GM21825 (cell line): ENCODE measurements at regions not wholly inside any gene's neighbourhood (a gene's known extent, or its start where the extent isn't known, plus 50 kb on each side); places are given as distances from the start of the nearest gene placed in this dataset.

Experiments
- ATAC-seq: cut with Tn5 transposase; IDR thresholded peaks from one replicate; pipeline ENCODE4 v1.9.1; 2021; ENCODE audit warnings: mild to moderate bottlenecking, moderate library complexity; ENCODE audit not compliant: unreplicated experiment

DNA sequence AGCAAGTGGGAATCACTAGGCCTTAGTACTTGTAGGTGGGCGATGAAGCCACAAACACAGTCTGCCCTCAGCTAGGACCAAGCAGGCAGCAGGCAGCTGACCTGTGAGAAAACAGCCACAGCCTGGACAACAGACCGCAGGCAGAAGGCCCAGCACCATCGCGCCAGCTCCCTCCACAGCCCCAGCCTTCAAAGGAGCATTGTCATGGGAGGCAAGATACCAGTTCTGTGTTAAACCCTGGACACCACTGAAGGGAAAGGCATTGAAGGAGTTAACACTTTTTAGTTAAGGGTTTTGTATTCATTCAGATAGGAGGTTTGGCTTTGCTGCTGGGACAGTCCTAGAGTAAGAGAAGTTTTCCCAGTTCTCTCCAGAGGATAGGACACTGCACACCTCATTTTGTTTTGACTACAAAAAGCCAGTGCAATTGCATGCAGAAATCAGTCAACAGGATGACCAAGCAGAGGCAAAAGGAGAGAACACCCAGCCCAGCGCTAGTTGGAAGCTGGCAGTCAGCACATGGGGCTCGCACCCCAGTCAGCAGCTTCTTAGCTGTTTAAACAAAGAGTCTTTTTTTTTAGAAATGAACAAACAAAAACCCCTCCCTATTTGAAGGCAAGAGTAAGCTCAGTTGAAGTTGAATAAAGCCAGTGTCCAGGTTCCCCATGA lies 286.1 kb upstream of the TPM1 start:
- ATAC-seq, result no peak

DNA sequence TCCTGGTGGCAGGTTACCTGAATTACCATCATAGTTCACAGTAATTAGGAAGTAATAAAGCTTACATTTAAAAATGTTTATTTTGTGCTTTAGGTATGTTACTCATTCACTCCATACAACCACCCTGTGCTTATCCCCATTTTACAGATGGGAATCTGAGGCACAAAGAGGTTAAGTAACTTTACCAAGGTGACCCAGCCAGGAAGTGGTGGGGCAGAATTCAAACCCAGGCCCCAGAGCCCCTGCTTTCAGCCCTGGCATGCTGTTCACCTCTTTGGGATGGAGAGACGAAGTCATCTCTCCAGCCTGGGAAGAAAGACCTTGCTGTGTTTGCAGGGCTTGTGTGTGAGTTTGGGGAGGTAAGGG lies 285.6 kb upstream of the TPM1 start:
- no peak for ATAC-seq

DNA sequence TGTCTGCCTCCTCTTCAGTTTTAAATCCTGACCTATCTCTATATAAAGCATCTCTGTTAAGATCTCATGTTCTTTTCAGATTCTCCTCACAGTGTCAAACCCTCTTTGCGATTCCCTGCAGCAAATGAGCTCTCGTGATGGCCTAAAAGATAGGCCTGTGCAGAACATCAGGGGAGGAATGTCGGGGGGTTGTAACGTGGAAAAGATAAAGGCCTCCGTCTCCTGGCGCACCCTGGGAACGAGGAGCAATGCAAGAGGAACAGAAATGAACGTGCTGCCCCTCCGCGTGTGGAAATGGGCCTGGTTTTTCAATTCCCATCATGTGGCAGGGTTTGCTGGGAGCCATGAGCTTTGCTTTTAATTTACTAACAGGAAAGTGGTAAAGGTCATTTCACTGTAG lies 285.0 kb upstream of the TPM1 start:
- no peak for ATAC-seq

DNA sequence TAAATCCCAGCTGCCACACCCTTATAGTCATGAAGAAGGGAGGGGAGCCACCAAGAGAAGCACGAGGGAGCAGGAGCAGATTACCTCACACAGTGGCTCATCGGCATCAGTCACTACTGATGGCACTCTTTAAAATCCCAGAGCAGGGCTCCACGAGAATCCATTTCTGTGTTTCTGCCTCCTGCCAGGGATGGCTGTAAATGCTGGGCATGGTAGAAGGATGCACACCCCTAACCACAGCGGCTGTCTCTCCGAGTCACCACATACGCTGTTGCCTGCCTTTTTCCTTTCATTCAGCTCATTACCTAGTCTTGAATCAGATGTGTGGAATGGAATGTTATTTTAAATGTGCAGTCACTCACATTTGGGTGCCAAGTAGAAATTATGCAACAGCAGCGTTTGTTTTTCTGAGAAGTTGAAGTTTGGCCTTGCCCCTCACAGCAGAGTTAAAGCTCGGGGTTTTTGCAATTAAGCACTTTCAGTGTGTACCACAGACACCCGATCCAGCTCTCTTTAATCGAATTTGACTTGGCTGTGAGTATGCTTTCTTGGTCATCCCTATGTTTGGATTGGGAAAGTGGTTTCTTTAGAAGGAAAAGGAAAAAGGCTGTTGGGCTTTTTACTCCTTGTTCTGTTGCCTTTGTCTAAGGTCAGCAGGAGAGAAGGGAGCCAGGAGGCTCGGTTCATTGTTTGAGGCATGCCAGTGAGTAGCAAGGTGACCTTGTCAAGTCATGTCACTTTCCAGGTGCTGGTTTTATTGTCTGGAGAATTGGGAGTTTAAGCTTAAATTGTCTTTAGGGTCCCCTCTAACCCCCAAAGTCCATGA lies 284.2 kb upstream of the TPM1 start:
- ATAC-seq, result no peak

DNA sequence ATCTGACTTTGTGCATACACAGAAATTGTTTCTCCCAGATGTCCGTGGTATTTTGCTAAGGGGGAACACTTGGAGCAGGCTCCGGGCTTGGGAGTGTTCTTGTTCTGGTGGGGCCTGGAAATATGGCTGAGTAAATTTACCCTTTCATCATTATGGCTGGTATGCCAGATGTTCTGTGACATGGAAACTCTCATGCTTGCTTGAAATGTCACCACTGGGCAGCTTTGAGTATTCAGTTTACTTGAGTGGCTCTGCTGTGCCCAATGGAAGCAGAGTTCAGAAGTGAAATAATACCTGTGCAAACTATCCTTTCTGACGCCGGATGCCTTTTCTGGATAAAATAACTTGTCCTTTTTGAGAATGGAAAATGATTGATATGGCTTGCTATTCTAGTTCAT lies 283.6 kb upstream of the TPM1 start:
- ATAC-seq, result no peak

DNA sequence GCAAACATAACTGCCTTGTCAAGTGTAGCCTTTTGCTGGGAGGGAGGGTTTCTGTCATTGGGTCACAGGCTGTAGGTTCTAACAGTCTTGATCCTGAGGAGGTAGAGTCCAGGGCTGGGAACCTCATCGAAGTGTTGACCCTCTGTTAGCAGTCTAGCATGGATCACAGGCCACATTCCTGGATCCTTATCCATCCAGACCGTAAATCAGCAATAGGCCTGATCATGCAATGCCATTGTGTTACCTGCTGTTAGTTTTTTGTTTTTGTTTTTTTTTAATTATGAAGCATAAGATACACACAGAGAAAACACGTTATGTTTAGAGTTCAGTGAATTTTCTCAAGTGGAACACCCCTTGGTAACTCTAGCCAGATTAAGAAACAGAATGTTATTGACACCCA lies 282.0 kb upstream of the TPM1 start:
- ATAC-seq, result no peak

DNA sequence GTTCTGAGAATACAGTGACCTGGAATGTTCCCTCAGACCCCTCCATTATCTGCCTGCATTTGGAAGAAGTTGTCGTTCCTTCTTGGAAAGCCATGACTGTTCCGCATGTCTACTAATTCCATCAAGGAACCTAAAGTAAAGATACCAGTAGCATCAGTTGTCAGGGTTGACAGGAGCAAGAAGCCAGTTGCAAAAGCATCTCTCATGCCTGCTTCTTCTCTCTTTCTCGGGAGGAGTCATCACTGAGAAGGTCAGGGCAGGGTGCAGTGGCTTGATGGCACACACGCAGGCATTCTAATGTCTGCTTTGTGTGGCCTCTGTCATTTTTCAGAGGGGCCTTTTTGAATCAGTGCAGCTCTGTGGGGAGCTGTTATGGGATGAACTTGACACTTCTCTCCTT lies 276.6 kb upstream of the TPM1 start:
- no peak for ATAC-seq

DNA sequence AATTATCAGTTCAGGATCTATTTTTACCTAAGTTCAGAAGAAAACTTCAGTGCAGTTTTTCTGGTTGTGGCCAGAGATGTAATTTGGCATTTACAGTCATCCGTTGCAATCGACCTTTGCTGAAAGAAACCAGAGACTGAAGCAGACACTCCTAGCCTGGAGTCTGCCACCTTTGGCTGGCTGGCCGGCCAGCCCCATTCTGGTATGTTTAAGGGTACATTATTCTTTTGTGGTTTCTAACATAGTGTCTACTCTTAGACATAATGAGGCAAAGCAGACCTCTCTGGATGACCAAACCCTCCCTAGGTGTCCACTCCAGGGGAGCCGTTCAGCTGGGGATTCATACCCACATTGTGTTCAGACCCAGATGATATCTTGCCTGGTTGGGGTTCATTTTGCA lies 275.9 kb upstream of the TPM1 start:
- ATAC-seq, result no peak

DNA sequence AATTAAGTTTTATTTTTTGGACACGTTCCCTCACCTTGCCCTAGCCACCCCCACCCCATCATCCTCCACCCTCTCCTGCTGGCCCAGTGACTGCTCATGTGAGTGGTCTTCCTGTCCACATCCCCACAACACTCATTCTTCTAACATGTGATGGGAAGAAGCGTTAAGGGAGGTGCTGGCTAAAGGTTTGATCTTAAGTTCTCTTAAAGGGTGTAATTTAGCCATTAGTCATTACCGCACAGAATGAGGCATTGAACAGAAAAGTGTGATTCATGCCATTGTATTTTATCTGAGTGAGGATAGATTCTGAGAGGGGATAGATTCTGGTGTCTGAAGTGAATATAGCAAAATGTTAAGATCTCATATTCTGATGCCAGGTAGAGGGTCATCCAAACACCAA lies 272.9 kb upstream of the TPM1 start:
- ATAC-seq, result no peak

DNA sequence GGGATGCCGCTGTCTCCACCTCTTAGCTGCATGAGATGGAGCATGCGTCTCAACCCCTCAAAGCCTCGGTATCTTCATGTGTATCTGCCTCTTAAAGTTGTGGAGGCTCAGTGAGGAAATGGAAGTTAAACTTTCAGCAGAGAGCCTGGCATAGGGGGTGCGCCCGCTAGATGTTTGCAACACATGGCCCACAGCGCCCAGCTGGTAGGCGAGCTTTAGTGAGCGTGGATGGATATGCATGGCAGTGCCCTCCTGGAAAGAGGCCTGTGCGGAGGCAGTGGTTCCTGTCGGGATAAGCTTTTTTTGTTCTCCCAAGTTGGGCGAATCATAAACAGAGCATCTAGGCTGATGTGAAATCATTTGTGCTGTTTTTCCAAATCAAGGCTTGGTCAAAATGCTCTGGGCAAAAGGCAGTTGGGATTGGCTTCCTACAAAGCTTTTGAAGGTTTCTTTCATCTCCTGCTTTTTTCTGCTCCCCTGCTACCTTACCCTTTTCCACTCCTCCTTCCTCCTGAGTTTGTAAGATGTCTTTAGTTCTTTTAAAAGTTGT lies 272.4 kb upstream of the TPM1 start:
- no peak for ATAC-seq

DNA sequence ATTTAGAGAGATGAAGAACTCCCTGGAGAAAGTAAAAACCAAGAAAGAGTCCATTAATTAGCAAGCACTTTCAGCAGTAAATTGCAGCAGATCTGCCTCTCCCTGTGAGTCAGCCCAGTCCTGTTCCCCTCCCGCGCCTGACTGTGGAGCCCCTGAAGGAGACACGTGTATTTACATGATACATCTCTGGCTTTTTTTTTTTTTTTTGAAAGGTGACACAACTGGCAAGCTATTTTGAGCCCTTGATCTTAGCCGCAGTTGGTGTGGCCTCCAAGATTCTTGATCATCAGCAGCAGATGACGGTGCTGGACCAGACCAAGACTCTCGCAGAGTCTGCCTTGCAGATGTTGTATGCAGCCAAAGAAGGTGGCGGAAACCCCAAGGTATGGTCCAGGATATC lies 271.8 kb upstream of the TPM1 start:
- ATAC-seq, result no peak

DNA sequence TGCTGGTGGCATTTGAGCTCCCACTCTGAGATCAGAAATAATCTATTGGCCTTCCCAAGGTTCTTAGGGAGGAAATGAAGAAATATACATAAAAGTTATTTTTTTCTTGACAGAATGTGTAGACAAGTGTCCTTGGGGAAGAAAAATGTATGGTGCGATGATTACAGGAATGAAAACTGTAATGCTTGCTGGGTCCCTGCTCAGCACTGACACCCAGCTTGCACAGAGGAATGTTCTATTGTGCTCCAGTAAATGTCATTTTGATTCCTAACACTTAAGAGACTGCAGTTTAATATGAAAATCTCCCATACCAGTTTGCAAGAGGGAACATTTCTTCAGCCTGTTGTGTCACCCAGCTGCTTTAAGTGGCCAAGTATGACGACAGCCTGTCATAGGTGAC lies 271.3 kb upstream of the TPM1 start:
- no peak for ATAC-seq

DNA sequence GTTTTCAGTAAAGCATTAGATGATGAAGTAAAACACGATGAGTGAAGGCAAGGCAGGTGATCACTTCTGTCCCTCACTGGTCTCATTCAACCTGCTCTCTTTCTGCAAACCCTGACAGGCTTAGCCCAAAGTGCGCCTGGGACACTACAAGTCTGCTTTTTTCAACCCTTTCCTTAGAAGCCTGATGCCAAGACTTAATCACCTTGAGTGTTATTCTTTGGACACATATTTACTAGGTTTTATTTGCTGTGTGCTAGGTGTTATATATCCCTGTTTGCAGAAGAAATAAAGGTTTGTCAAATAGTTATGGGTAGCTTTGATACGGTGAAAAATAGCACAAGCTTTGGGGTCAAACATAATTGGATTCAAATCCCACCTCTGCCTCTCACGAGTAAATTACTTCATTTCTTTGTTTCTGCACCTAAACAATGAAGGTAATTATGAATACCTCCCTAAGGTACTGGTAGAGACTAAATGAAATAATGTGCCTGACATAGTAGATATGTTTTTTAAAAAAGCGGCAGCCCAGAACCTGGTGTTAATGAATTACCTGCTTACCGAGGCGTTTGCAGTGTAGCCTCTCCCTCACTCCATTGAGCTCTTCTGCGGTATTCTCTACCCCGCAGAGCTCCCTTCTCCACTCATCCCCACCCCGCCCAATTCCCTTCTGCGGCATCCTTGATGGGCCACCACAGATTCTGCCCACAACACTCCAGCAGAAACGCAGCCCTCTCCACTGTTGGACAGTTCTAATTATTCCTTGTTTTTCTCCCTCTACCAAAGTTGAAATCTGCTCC lies 269.0 kb upstream of the TPM1 start:
- ATAC-seq, result no peak

DNA sequence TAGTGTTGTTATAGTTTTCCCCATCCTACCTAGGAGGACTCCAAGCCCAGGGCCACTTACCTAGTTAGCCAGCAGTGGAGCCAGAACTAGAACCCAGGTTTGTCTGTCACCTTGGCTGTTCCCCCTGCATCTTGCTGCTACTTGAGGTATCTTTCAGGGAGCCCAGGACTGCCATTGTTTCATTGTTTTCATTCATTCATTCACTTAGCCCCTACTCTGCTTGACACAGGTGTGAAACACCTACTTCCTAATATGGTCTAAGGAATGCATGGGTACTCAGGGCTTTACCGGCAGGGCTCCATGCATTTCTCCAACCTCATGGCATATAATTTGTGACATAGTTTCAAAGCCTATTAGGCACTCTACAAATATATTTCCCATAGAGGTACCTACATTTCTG lies 266.6 kb upstream of the TPM1 start:
- ATAC-seq, result no peak

DNA sequence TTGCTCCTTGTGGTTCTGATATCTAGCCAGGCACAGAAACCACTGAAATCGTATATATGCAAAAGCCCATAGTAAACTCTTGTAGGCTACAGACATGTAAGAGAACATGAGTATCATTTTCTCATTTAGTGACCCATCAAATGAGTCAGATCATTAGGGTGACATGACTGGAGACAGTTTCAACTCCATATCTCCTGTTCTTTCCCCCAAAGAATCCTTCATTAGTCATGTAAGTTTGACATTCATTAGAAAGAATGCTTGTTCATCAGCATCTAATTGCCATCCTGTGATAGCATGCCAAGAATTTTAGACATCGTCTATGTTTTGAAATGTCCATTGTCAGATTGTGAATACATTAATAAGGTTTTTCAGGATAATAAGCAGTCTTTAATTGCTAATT lies 264.9 kb upstream of the TPM1 start:
- no peak for ATAC-seq

DNA sequence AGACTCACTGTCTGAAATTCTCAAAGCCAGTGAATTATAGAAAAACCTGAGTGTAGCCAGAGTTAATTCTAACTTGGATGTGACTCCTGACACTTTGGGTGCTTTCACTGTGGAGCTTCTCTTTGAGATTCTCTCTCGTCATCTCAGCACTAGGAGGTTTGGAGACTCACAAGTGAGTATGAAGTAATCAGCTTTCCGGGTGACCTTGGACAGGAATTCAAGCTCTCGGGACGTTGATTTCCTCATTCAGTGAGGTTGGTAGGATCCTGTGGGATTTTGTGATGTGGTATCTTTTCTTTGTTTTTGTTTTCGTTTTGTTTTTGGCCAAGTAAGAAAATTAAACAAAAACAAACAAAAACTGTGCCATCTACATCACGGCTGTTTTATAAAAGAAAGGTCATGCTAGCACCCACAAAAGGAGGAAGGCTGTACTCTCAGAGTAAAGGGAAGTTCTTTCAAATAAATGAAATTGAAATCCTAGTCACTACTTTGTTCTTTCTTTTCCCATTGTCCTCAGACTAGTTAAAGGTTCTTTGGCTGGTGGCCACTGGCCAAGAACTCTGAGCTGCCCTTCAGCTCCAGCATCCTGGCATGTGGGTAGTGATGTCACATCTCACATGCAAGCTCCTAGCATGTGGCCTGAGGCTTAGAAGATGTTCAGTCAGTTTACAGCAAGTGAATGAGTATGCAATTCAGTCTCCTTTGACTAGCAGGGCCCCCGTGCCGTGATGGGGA lies 263.3 kb upstream of the TPM1 start:
- ATAC-seq, result no peak

DNA sequence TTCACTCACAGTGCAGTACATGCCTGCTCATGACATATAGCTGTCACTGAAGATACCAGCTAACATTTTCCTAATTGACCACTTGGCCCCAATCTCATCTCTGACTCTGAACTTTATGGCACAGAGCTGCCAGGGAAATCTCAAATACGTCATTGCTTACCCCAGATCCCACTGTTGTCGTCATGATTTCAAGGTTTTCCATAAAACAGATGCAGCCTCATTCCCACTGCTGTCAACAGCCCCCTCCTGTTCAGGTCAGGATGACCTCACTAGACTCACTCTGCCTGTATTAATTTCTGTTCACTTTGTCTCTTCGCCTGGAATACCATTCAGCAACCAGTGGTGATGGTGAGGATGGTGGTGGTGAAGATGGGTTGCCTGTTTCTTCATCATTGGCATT lies 262.6 kb upstream of the TPM1 start:
- no peak for ATAC-seq

DNA sequence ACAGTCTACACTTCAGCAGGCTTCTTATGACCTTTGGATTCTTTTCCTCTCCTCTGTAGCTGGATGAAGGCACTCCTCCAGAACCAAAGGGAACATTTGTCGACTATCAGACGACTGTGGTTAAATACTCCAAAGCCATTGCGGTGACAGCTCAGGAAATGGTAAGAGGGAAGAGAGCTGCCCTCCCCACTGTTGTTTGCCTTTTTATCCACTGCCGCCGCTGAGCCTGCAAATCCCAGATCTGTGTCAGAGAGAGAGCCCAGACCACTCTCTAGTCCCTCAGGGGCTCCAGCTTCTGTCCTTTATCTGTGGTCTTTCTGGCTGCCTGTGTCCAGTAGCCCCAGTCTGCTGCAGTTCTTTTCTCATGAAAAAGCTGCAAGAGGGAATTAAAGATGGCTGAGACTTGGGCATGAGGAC lies 261.5 kb upstream of the TPM1 start:
- no peak for ATAC-seq

DNA sequence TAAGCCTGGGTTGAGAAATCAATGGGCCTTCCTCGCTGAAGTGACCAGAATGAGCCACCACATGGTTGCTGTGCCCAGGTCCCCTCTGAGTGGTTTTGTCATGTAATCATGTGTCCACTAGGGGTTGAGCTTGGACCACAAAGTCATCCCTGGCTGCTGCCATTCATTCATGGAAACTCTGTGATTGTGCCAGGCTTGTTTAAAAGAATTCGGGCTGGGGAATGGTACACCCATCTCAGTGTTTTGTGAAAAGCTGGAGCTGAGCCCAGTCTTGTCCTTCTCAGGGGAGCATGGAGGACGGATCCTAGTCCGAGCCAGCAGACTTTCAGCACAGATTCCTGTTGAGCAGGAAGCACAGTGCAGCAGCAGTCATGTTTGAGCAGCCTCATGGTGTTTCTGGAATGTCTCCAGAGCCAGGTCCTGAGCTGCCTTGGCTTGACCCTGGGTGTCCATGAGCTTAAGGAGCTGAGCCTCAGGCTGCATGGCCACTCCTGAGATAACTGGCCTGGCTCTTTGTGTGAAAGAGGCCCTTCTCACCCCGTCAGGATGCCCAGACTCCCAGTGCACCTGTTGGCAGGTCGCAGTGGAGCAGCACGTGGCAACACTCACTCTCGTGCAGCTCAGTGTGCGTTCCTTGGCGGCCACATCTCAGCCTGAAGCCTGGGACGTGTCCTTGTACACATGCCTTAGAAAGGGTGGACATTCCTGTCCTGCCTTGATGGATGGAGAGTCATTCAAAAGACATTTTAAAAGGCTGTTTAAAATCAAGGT lies 260.3 kb upstream of the TPM1 start:
- ATAC-seq, result no peak

DNA sequence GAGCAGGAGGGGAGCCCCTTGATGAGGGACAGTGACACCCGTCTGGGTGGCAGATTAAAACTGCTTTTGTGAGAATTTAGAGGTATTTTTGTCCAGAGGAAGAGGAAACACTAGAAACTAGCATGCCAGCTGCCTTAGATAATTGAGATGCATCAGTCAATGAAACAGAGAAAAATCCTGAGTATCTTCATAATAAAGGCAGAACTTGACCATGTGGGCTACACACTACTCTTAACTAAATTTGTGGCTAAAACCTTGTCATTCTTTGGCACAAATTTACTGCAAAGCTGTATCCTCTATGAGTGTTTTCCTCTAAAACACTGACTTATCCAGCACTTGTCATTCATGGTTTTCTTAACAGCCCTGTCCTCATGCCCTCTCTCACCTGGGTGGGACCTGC lies 259.7 kb upstream of the TPM1 start:
- no peak for ATAC-seq
